ENCODE measurements at regions not wholly inside any gene's neighbourhood (a gene's known extent, or its start where the extent isn't known, plus 50 kb on each side); places are given as distances from the start of the nearest gene placed in this dataset.
"Not testable (repeated sequence)": the region's sequence is repeated elsewhere in the genome, so short reads cannot be mapped to it uniquely, and the experiment has no call there.

GRCh38 chr5:4576161-4576748 lies 563.9 kb upstream of the ADAMTS16 start:
- H3K4me1 ChIP-seq (ENCODE audit: control insufficient read depth, insufficient read depth, low read length) = peaks cover 20% of the 10 kb centered on the region
- no peak overlapping the region for H3K4me3 ChIP-seq (ENCODE audit: low read length)
- no peak for DNase-seq (ENCODE audit: low read depth)
- no peaks in the 10 kb centered on the region for H3K27me3 ChIP-seq (replicated peaks; ENCODE audit: control insufficient read depth, insufficient read depth, low read length)
- no peaks in the 10 kb centered on the region for H3K36me3 ChIP-seq (ENCODE audit: control insufficient read depth, insufficient read depth, low read length, severe bottlenecking)
- no peak overlapping the region for H3K9ac ChIP-seq (ENCODE audit: low read length)
- H3K9me3 ChIP-seq (ENCODE audit: control insufficient read depth, low read length) = peaks cover 6% of the 10 kb centered on the region

- no peak for DNase-seq (ENCODE audit: low read depth)
- peaks cover under 1% of the 10 kb centered on the region for H3K9me3 ChIP-seq (ENCODE audit: control insufficient read depth, low read length)
- H3K4me3 ChIP-seq (ENCODE audit: low read length) = no peak overlapping the region
- no peak overlapping the region for H3K9ac ChIP-seq (ENCODE audit: low read length)
- no peaks in the 10 kb centered on the region for H3K27me3 ChIP-seq (replicated peaks; ENCODE audit: control insufficient read depth, insufficient read depth, low read length)
- no peaks in the 10 kb centered on the region for H3K36me3 ChIP-seq (ENCODE audit: control insufficient read depth, insufficient read depth, low read length, severe bottlenecking)
- peaks cover 20% of the 10 kb centered on the region for H3K4me1 ChIP-seq (ENCODE audit: control insufficient read depth, insufficient read depth, low read length)
Measured at GRCh38 chr5:4576908-4577307, 563.2 kb upstream of the ADAMTS16 start.

GRCh38 chr5:4579679-4580078 lies 560.5 kb upstream of the ADAMTS16 start:
- H3K36me3 ChIP-seq (ENCODE audit: control insufficient read depth, insufficient read depth, low read length, severe bottlenecking) = no peaks in the 10 kb centered on the region
- no peaks in the 10 kb centered on the region for H3K9me3 ChIP-seq (ENCODE audit: control insufficient read depth, low read length)
- no peaks in the 10 kb centered on the region for H3K27me3 ChIP-seq (replicated peaks; ENCODE audit: control insufficient read depth, insufficient read depth, low read length)
- H3K9ac ChIP-seq (ENCODE audit: low read length) = no peak overlapping the region
- H3K4me3 ChIP-seq (ENCODE audit: low read length) = no peak overlapping the region
- DNase-seq (ENCODE audit: low read depth) = no peak
- peaks cover 14% of the 10 kb centered on the region for H3K4me1 ChIP-seq (ENCODE audit: control insufficient read depth, insufficient read depth, low read length)

- H3K36me3 ChIP-seq (ENCODE audit: control insufficient read depth, insufficient read depth, low read length, severe bottlenecking) = no peaks in the 10 kb centered on the region
- H3K27me3 ChIP-seq (replicated peaks; ENCODE audit: control insufficient read depth, insufficient read depth, low read length) = no peaks in the 10 kb centered on the region
- H3K4me3 ChIP-seq (ENCODE audit: low read length) = no peak overlapping the region
- peaks cover 11% of the 10 kb centered on the region for H3K4me1 ChIP-seq (ENCODE audit: control insufficient read depth, insufficient read depth, low read length)
- no peak overlapping the region for H3K9ac ChIP-seq (ENCODE audit: low read length)
- no peak for DNase-seq (ENCODE audit: low read depth)
- no peaks in the 10 kb centered on the region for H3K9me3 ChIP-seq (ENCODE audit: control insufficient read depth, low read length)
Measured at GRCh38 chr5:4580772-4581171, 559.4 kb upstream of the ADAMTS16 start.

GRCh38 chr5:4581289-4581688 lies 558.8 kb upstream of the ADAMTS16 start:
- Histone ChIP-seq H3K4me1 (ENCODE audit: control insufficient read depth, insufficient read depth, low read length) (peaks cover 6% of the 10 kb centered on the region), H3K27me3 (replicated peaks; ENCODE audit: control insufficient read depth, insufficient read depth, low read length) (no peaks in the 10 kb centered on the region), H3K9ac (ENCODE audit: low read length) (no peak overlapping the region), H3K36me3 (ENCODE audit: control insufficient read depth, insufficient read depth, low read length, severe bottlenecking) (no peaks in the 10 kb centered on the region), H3K4me3 (ENCODE audit: low read length) (no peak overlapping the region), H3K9me3 (ENCODE audit: control insufficient read depth, low read length) (no peaks in the 10 kb centered on the region)
- DNase-seq (ENCODE audit: low read depth) = no peak

GRCh38 chr5:4584982-4585381 lies 555.1 kb upstream of the ADAMTS16 start:
- Histone ChIP-seq H3K36me3 (ENCODE audit: control insufficient read depth, insufficient read depth, low read length, severe bottlenecking) (no peaks in the 10 kb centered on the region), H3K27me3 (replicated peaks; ENCODE audit: control insufficient read depth, insufficient read depth, low read length) (no peaks in the 10 kb centered on the region), H3K9me3 (ENCODE audit: control insufficient read depth, low read length) (no peaks in the 10 kb centered on the region), H3K4me1 (ENCODE audit: control insufficient read depth, insufficient read depth, low read length) (peaks cover 5% of the 10 kb centered on the region), H3K9ac (ENCODE audit: low read length) (no peak overlapping the region), H3K4me3 (ENCODE audit: low read length) (no peak overlapping the region)
- DNase-seq (ENCODE audit: low read depth) = no peak

GRCh38 chr5:4613440-4613839 lies 526.7 kb upstream of the ADAMTS16 start:
- H3K4me3 ChIP-seq (ENCODE audit: low read length) = no peak overlapping the region
- no peaks in the 10 kb centered on the region for H3K9me3 ChIP-seq (ENCODE audit: control insufficient read depth, low read length)
- H3K4me1 ChIP-seq (ENCODE audit: control insufficient read depth, insufficient read depth, low read length) = no peaks in the 10 kb centered on the region
- DNase-seq (ENCODE audit: low read depth) = no peak
- H3K27me3 ChIP-seq (replicated peaks; ENCODE audit: control insufficient read depth, insufficient read depth, low read length) = no peaks in the 10 kb centered on the region
- H3K9ac ChIP-seq (ENCODE audit: low read length) = no peak overlapping the region
- no peaks in the 10 kb centered on the region for H3K36me3 ChIP-seq (ENCODE audit: control insufficient read depth, insufficient read depth, low read length, severe bottlenecking)

GRCh38 chr5:4614088-4614487 lies 526.0 kb upstream of the ADAMTS16 start:
- H3K9me3 ChIP-seq (ENCODE audit: control insufficient read depth, low read length) = no peaks in the 10 kb centered on the region
- no peak for DNase-seq (ENCODE audit: low read depth)
- H3K9ac ChIP-seq (ENCODE audit: low read length) = no peak overlapping the region
- no peaks in the 10 kb centered on the region for H3K27me3 ChIP-seq (replicated peaks; ENCODE audit: control insufficient read depth, insufficient read depth, low read length)
- H3K4me1 ChIP-seq (ENCODE audit: control insufficient read depth, insufficient read depth, low read length) = no peaks in the 10 kb centered on the region
- no peaks in the 10 kb centered on the region for H3K36me3 ChIP-seq (ENCODE audit: control insufficient read depth, insufficient read depth, low read length, severe bottlenecking)
- H3K4me3 ChIP-seq (ENCODE audit: low read length) = no peak overlapping the region

- H3K4me3 ChIP-seq (ENCODE audit: low read length); H3K9me3 ChIP-seq (ENCODE audit: control insufficient read depth, low read length): not testable (repeated sequence)
Measured at GRCh38 chr5:4615369-4615768, 524.8 kb upstream of the ADAMTS16 start.

GRCh38 chr5:4625206-4625896 lies 514.8 kb upstream of the ADAMTS16 start:
- Histone ChIP-seq H3K36me3 (ENCODE audit: control insufficient read depth, insufficient read depth, low read length, severe bottlenecking) (no peaks in the 10 kb centered on the region), H3K4me3 (ENCODE audit: low read length) (no peak overlapping the region), H3K9me3 (ENCODE audit: control insufficient read depth, low read length) (no peaks in the 10 kb centered on the region), H3K4me1 (ENCODE audit: control insufficient read depth, insufficient read depth, low read length) (no peaks in the 10 kb centered on the region), H3K9ac (ENCODE audit: low read length) (no peak overlapping the region), H3K27me3 (replicated peaks; ENCODE audit: control insufficient read depth, insufficient read depth, low read length) (peaks cover 2% of the 10 kb centered on the region)
- DNase-seq (ENCODE audit: low read depth) = no peak

More at GRCh38 chr5:4615369-4615768, 524.8 kb upstream of the ADAMTS16 start:
- not testable (repeated sequence) for DNase-seq (ENCODE audit: low read depth); H3K36me3 ChIP-seq (ENCODE audit: control insufficient read depth, insufficient read depth, low read length, severe bottlenecking); H3K9ac ChIP-seq (ENCODE audit: low read length); H3K4me1 ChIP-seq (ENCODE audit: control insufficient read depth, insufficient read depth, low read length); H3K27me3 ChIP-seq (replicated peaks; ENCODE audit: control insufficient read depth, insufficient read depth, low read length)

GRCh38 chr5:4627131-4627530 lies 513.0 kb upstream of the ADAMTS16 start:
- Histone ChIP-seq H3K4me3 (ENCODE audit: low read length) (no peak overlapping the region), H3K9ac (ENCODE audit: low read length) (no peak overlapping the region), H3K36me3 (ENCODE audit: control insufficient read depth, insufficient read depth, low read length, severe bottlenecking) (no peaks in the 10 kb centered on the region), H3K27me3 (replicated peaks; ENCODE audit: control insufficient read depth, insufficient read depth, low read length) (peaks cover 2% of the 10 kb centered on the region), H3K9me3 (ENCODE audit: control insufficient read depth, low read length) (no peaks in the 10 kb centered on the region), H3K4me1 (ENCODE audit: control insufficient read depth, insufficient read depth, low read length) (no peaks in the 10 kb centered on the region)
- DNase-seq (ENCODE audit: low read depth) = no peak

GRCh38 chr5:4627929-4628328 lies 512.2 kb upstream of the ADAMTS16 start:
- H3K9me3 ChIP-seq (ENCODE audit: control insufficient read depth, low read length) = no peaks in the 10 kb centered on the region
- peaks cover 2% of the 10 kb centered on the region for H3K27me3 ChIP-seq (replicated peaks; ENCODE audit: control insufficient read depth, insufficient read depth, low read length)
- H3K4me3 ChIP-seq (ENCODE audit: low read length) = no peak overlapping the region
- H3K36me3 ChIP-seq (ENCODE audit: control insufficient read depth, insufficient read depth, low read length, severe bottlenecking) = no peaks in the 10 kb centered on the region
- H3K4me1 ChIP-seq (ENCODE audit: control insufficient read depth, insufficient read depth, low read length) = no peaks in the 10 kb centered on the region
- no peak overlapping the region for H3K9ac ChIP-seq (ENCODE audit: low read length)
- DNase-seq (ENCODE audit: low read depth) = no peak

Data from adipocyte (in vitro differentiated cells).